ENCODE measurements at regions not wholly inside any gene's neighbourhood (a gene's known extent, or its start where the extent isn't known, plus 50 kb on each side); places are given as distances from the start of the nearest gene placed in this dataset.

DNA sequence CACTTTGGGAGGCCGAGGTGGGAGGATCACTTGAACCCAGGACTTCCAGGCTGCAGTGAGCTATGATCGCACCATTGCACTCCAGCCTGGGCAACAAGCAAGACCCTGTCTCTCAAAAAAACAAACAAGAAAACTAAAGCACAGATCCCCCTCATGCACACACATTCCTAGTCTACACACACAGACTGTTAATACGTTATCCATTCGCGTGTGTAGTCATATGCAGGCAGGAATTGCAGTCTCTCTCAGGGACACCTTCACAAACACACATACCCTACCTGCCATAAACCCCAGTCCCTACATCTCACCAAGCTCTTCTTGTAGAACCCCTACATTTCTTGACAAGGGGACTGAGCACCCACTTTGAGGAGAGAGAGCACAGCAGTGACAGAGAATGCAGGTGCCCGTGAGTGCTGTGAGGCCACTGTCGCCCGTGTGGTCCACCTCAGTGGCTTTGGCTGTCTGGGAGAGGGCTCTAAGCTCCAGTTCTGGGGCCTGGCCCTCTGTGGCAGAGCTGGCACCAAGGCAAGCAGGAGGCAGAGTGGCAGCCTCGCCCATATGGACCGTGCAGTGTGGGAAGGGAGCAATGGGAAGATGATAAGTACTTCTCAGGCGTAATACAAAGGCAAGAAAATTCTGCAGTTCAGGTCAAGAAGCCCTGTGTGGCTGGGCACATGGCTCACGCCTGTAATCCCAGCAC, 59.0 kb upstream of the RPH3AL start:
- peaks cover 10% of the 10 kb centered on the region for H3K36me3 Mint-ChIP-seq (ENCODE audit: insufficient read depth, unreplicated experiment)
- DNase-seq: no peak
- H3K27me3 Mint-ChIP-seq (ENCODE audit: insufficient read depth, unreplicated experiment): no peaks in the 10 kb centered on the region
- no peak overlapping the region for H3K27ac Mint-ChIP-seq (ENCODE audit: unreplicated experiment)
- H3K4me1 ChIP-seq: peaks cover 6% of the 10 kb centered on the region; the same call in 1 of the 2 replicates
- no peaks in the 10 kb centered on the region for H3K9me3 Mint-ChIP-seq (ENCODE audit: unreplicated experiment)
- H3K4me3 Mint-ChIP-seq (ENCODE audit: unreplicated experiment): peak overlapping the region; percentile 74
- H3K36me3 ChIP-seq (ENCODE audit: control insufficient read depth, insufficient read depth, low read length): no peaks in the 10 kb centered on the region
- intact Hi-C loops (cut with micrococcal nuclease; ENCODE audit: unreplicated experiment): loop anchor here (1.0 to 5.0 kb wide), 4 partner anchors 276 to 585 kb away; partner anchors contain the start of gene TIMM22
- TF ChIP-seq, protein P1, sequence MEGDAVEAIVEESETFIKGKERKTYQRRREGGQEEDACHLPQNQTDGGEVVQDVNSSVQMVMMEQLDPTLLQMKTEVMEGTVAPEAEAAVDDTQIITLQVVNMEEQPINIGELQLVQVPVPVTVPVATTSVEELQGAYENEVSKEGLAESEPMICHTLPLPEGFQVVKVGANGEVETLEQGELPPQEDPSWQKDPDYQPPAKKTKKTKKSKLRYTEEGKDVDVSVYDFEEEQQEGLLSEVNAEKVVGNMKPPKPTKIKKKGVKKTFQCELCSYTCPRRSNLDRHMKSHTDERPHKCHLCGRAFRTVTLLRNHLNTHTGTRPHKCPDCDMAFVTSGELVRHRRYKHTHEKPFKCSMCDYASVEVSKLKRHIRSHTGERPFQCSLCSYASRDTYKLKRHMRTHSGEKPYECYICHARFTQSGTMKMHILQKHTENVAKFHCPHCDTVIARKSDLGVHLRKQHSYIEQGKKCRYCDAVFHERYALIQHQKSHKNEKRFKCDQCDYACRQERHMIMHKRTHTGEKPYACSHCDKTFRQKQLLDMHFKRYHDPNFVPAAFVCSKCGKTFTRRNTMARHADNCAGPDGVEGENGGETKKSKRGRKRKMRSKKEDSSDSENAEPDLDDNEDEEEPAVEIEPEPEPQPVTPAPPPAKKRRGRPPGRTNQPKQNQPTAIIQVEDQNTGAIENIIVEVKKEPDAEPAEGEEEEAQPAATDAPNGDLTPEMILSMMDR (IDR thresholded peaks at IDR 0.05; ENCODE audit: insufficient read depth in 1 of 2, low read depth in 1 of 2, low read length in 1 of 2, severe bottlenecking in 1 of 2, unreplicated experiment in 1 of 2): no peak
- no peaks in the 10 kb centered on the region for H3K9me3 ChIP-seq
- ChIA-PET POLR2A (interaction anchor here (1.1 kb wide), 1 partner anchor 569 kb away, joined by 8 read pairs; the partner anchor contains the start of gene NXN), CTCF (interaction anchor here (0.5 to 1.6 kb wide), 20 partner anchors 10 to 645 kb away, joined by 3 to 54 read pairs (median 4); partner anchors contain the start of genes NXN and TIMM22)
- H3K4me1 Mint-ChIP-seq (ENCODE audit: low read depth, unreplicated experiment): peaks cover 10% of the 10 kb centered on the region
- no peaks in the 10 kb centered on the region for H3K27me3 ChIP-seq (replicated peaks; ENCODE audit: control insufficient read depth, insufficient read depth, low read length)
- no TSS peak for BruUV-seq (replicated peaks)
- no peak overlapping the region for H3K4me3 ChIP-seq (ENCODE audit: low read depth, low read length)

DNA sequence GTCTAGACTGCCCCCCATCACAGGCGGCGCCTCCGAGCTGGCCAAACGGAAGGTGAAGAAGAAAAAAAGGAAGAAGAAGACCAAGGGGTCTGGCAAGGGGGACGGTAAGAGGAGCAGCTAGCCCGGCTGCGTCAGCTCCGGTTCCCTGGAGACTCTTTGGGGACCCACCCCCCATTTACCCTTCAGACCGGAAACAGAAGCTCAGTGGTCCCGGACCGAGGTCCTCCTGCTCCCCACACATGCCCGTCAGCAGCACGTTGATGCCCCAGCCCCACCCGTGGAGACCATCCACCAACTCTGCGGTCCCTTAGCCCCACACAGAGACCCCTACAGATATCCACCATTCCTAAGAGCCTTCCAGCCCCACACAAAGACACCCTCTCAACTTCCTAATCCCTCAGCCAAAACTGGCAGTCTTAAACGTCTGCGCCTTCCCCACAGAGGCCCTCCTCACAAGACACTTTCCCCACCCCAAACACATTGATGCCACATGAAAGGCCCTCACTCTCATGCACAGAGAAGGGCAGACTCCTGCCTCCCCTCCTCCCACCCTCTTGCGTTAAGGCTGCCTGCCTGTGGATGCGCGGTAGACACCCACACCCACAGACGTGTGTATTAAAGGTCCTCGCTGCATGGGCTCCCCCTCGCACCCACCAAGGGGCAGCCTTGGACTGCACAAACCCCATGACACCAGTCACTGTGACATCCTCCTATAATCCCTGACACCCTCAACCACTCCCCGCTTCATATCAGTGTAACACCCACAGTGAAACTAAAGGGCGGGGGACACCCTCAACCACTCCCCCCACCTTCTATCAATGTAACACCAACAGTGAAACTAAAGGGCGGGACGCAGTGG, 58.2 kb upstream of the RPH3AL start:
- TF ChIP-seq, protein P1 (IDR thresholded peaks at IDR 0.05; ENCODE audit: insufficient read depth in 1 of 2, low read depth in 1 of 2, low read length in 1 of 2, severe bottlenecking in 1 of 2, unreplicated experiment in 1 of 2): no peak
- no TSS peak for BruUV-seq (replicated peaks)
- intact Hi-C loops (cut with micrococcal nuclease; ENCODE audit: unreplicated experiment): loop anchor here (5.0 kb wide), 1 partner anchor 277 kb away; no protein-coding TSS in a partner anchor
- H3K4me3 Mint-ChIP-seq (ENCODE audit: unreplicated experiment): peak overlapping the region; percentile 74
- H3K36me3 ChIP-seq (ENCODE audit: control insufficient read depth, insufficient read depth, low read length): no peaks in the 10 kb centered on the region
- peak overlapping the region; percentile 83 for H3K27ac Mint-ChIP-seq (ENCODE audit: unreplicated experiment)
- H3K9me3 Mint-ChIP-seq (ENCODE audit: unreplicated experiment): no peaks in the 10 kb centered on the region
- peaks cover 10% of the 10 kb centered on the region for H3K36me3 Mint-ChIP-seq (ENCODE audit: insufficient read depth, unreplicated experiment)
- peak overlapping the region; percentile 72 for H3K4me3 ChIP-seq (ENCODE audit: low read depth, low read length)
- DNase-seq: peak; percentile 29 to 51
- POLR2A ChIA-PET: interaction anchor here (0.5 kb wide), 1 partner anchor 569 kb away, joined by 3 read pairs; the partner anchor contains the start of gene NXN
- H3K9me3 ChIP-seq: no peaks in the 10 kb centered on the region
- H3K27me3 Mint-ChIP-seq (ENCODE audit: insufficient read depth, unreplicated experiment): no peaks in the 10 kb centered on the region
- H3K4me1 Mint-ChIP-seq (ENCODE audit: low read depth, unreplicated experiment): peaks cover 10% of the 10 kb centered on the region
- CTCF ChIA-PET: interaction anchor here (0.7 kb wide), 1 partner anchor 586 kb away, joined by 3 read pairs; the partner anchor contains the start of gene TIMM22
- peaks cover 6% of the 10 kb centered on the region; the same call in 1 of the 2 replicates for H3K4me1 ChIP-seq
- H3K27me3 ChIP-seq (replicated peaks; ENCODE audit: control insufficient read depth, insufficient read depth, low read length): no peaks in the 10 kb centered on the region

Data from Caco-2 (cell line).